ENCODE measurements at regions not wholly inside any gene's neighbourhood (a gene's known extent, or its start where the extent isn't known, plus 50 kb on each side); places are given as distances from the start of the nearest gene placed in this dataset.

DNA sequence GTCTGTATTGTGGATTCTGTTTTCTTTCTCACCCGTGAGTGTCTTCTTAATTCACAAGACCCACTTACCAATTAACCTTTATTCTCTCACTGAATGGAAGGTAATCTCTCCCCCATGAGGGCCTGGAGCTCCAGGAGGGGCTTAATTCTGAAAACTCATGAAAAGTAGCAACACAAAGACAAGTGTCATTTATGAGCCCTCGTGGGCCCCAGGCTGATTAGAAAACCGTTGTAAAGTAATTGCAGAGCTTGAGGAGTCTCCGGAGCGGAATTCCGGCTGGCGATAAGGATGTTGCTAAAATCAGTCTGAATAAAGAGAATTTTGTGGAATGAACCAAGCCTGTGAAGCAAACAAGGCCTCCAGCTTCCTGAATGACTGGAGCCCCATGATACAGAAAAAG is 301.5 kb downstream of the HAPSTR1 start:
- ATAC-seq (ENCODE audit: insufficient number of reproducible peaks, low FRiP score, low read depth) (no peak), DNase-seq (ENCODE audit: low spot score) (no peak)
- H3K9me3 ChIP-seq, result peaks cover 5% of the 10 kb centered on the region
- H3K27me3 ChIP-seq (replicated peaks; ENCODE audit: insufficient read depth), result no peaks in the 10 kb centered on the region
- H3K27ac ChIP-seq, result no peak overlapping the region
- TF ChIP-seq, protein P1, sequence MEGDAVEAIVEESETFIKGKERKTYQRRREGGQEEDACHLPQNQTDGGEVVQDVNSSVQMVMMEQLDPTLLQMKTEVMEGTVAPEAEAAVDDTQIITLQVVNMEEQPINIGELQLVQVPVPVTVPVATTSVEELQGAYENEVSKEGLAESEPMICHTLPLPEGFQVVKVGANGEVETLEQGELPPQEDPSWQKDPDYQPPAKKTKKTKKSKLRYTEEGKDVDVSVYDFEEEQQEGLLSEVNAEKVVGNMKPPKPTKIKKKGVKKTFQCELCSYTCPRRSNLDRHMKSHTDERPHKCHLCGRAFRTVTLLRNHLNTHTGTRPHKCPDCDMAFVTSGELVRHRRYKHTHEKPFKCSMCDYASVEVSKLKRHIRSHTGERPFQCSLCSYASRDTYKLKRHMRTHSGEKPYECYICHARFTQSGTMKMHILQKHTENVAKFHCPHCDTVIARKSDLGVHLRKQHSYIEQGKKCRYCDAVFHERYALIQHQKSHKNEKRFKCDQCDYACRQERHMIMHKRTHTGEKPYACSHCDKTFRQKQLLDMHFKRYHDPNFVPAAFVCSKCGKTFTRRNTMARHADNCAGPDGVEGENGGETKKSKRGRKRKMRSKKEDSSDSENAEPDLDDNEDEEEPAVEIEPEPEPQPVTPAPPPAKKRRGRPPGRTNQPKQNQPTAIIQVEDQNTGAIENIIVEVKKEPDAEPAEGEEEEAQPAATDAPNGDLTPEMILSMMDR (IDR thresholded peaks at IDR 0.05), result no peak
- H3K4me3 ChIP-seq, result no peak overlapping the region
- no peaks in the 10 kb centered on the region for H3K36me3 ChIP-seq
- no peaks in the 10 kb centered on the region for H3K4me1 ChIP-seq (ENCODE audit: control insufficient read depth in 1 of 2, low read depth in 2 of 2)

DNA sequence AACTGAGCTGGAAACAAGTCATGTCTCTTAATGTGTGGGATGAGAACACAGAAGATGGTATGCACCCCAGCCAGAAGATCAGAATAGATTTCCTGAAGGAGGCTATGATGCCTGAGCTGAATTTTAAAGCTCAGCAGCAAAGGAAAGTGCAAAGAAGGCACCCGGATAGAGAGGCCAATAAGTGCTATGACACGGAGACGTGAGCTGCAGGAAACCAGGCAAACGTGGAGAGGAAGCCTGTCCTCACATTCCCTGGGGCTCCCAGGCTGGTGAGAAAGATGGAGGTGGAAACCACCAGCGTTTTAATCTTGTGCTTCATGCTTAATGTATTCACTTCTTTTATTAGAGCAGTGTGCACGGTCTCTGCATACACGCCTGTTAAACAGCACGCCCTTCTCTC is 302.1 kb downstream of the HAPSTR1 start:
- H3K4me3 ChIP-seq, result no peak overlapping the region
- H3K9me3 ChIP-seq, result peaks cover 2% of the 10 kb centered on the region
- ATAC-seq (ENCODE audit: insufficient number of reproducible peaks, low FRiP score, low read depth), result no peak
- DNase-seq (ENCODE audit: low spot score), result no peak
- H3K27me3 ChIP-seq (replicated peaks; ENCODE audit: insufficient read depth), result no peaks in the 10 kb centered on the region
- H3K27ac ChIP-seq, result no peak overlapping the region
- no peaks in the 10 kb centered on the region for H3K36me3 ChIP-seq
- H3K4me1 ChIP-seq (ENCODE audit: control insufficient read depth in 1 of 2, low read depth in 2 of 2), result no peaks in the 10 kb centered on the region
- TF ChIP-seq, protein P1 (IDR thresholded peaks at IDR 0.05), result no peak

DNA sequence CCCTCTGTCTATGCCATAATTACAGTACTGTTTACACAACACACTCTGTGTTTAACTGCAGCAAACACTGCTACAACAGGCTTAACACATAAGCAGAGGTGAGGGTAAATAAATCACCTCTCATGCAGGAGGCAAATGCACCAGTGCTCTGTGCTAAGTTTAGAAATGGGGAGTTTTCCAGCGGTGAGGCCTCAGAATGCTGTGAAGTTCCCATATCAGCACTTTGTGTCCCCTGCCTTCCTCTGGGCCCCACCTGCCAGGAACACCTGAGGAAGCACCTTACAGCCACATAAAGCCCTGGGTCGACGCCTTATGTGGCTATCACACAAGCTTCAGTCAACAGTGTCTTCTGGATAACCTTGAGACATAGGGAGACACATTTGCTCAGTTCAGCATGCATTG is 304.5 kb downstream of the HAPSTR1 start:
- no peaks in the 10 kb centered on the region for H3K36me3 ChIP-seq
- H3K9me3 ChIP-seq, result no peaks in the 10 kb centered on the region
- no peak overlapping the region for H3K4me3 ChIP-seq
- no peaks in the 10 kb centered on the region for H3K4me1 ChIP-seq (ENCODE audit: control insufficient read depth in 1 of 2, low read depth in 2 of 2)
- no peak for DNase-seq (ENCODE audit: low spot score)
- ATAC-seq (ENCODE audit: insufficient number of reproducible peaks, low FRiP score, low read depth), result no peak
- TF ChIP-seq, protein P1 (IDR thresholded peaks at IDR 0.05), result no peak
- H3K27ac ChIP-seq, result no peak overlapping the region
- H3K27me3 ChIP-seq (replicated peaks; ENCODE audit: insufficient read depth), result no peaks in the 10 kb centered on the region

DNA sequence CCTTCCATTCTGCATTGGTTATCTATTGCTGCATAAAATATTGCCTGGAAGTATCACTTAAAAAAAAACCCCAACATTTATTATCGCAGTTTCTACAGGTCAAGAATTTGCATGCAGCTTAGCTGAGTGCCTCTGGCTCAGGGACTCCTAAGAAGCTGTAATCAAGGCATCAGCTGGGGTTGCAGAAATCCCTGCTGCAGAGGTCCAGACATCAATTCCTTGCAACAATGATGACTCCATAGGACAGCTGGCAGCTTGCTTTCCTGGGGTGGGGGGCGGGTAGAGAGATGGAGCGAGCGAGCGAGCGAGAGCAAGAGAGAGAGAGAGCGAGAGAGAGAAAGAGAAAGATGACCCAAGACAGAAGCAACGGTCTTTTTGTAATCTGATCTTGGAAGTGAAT is 308.1 kb downstream of the HAPSTR1 start:
- Histone ChIP-seq H3K4me3 (no peak overlapping the region), H3K27ac (no peak overlapping the region), H3K9me3 (no peaks in the 10 kb centered on the region), H3K27me3 (replicated peaks; ENCODE audit: insufficient read depth) (no peaks in the 10 kb centered on the region), H3K4me1 (ENCODE audit: control insufficient read depth in 1 of 2, low read depth in 2 of 2) (no peaks in the 10 kb centered on the region), H3K36me3 (no peaks in the 10 kb centered on the region)
- ATAC-seq (ENCODE audit: insufficient number of reproducible peaks, low FRiP score, low read depth) (no peak), DNase-seq (ENCODE audit: low spot score) (no peak)
- TF ChIP-seq, protein P1 (IDR thresholded peaks at IDR 0.05), result no peak

DNA sequence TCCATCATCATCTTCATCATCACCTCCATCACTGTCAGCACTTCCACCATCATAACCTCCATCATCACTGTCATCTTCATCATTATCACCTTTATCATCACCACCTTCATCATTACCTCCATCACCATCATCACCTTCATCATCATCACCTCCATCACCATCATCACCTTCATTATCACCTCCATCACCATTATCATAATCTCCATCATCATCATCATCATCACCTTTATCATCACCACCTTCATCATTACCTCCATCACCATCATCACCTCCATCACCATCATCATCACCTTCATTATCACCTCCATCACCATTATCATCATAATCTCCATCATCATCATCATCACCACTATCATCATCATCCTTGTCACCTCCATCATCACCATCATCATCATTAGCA is 309.7 kb downstream of the HAPSTR1 start:
- Histone ChIP-seq H3K36me3 (no peaks in the 10 kb centered on the region), H3K4me1 (ENCODE audit: control insufficient read depth in 1 of 2, low read depth in 2 of 2) (no peaks in the 10 kb centered on the region), H3K4me3 (no peak overlapping the region), H3K27ac (no peak overlapping the region), H3K9me3 (no peaks in the 10 kb centered on the region), H3K27me3 (replicated peaks; ENCODE audit: insufficient read depth) (no peaks in the 10 kb centered on the region)
- ATAC-seq (ENCODE audit: insufficient number of reproducible peaks, low FRiP score, low read depth), result no peak
- TF ChIP-seq, protein P1 (IDR thresholded peaks at IDR 0.05), result no peak
- DNase-seq (ENCODE audit: low spot score), result no peak
